GM21737 (cell line): ENCODE measurements at regions not wholly inside any gene's neighbourhood (a gene's known extent, or its start where the extent isn't known, plus 50 kb on each side); places are given as distances from the start of the nearest gene placed in this dataset.

Experiments
- ATAC-seq: cut with Tn5 transposase; IDR thresholded peaks from one replicate; pipeline ENCODE4 v1.9.1; 2021; ENCODE audit warnings: mild to moderate bottlenecking, moderate library complexity; ENCODE audit not compliant: unreplicated experiment

DNA sequence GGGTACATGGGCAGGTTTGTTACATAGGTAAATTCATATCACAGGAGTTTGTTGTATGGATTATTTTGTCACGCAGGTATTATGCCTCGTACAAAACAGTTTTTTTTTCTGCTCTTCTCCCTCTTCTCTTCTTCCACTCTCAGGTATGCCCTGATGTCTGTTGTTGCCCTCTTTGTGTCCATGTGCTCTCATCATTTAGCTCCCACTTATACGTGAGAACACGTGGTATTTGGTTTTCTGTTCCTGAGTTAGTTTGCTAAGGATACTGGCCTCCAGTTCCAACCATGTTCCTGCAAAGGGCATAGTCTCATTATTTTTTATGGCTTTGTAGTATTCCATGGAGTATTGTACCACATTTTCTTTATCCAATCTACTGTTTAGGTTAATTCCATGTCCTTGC, 65.7 kb downstream of the UNC5CL start:
- ATAC-seq: no peak

DNA sequence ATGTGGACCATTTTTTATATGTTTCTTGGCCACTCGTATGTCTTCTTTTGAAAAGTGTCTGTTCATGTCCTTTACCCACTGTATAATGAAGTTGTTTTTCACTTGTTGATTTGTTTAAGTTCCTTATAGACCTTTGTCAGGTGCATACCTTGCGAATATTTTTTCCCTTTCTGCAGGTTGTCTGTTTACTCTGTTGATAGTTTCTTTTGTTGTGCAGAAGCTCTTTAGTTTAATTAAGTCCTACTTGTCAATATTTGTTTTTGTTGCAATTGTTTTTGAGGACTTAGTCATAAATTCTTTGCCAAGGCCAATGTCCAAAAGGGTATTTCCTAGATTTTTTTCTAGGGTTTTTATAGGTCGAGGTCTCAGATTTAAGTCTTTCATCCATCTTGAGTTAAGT, 66.2 kb downstream of the UNC5CL start:
- ATAC-seq: no peak

DNA sequence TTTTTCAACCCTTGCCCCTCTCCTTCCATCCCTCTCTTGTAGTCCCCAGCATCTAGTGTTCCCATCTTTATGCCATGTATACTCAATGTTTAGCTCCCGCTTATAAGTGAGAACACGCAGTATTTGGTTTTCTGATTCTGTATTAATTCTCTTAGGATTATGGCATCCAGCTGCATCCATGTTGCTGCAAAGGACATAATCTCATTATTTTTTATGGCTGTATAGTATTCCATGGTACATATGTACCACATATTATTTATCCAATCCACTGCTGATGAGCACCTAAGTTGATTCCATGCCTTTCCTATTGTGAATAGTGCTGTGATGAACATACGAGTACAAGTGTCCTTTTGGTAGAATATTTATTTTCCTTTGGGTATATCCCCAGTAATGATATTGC, 66.8 kb downstream of the UNC5CL start:
- ATAC-seq: no peak

DNA sequence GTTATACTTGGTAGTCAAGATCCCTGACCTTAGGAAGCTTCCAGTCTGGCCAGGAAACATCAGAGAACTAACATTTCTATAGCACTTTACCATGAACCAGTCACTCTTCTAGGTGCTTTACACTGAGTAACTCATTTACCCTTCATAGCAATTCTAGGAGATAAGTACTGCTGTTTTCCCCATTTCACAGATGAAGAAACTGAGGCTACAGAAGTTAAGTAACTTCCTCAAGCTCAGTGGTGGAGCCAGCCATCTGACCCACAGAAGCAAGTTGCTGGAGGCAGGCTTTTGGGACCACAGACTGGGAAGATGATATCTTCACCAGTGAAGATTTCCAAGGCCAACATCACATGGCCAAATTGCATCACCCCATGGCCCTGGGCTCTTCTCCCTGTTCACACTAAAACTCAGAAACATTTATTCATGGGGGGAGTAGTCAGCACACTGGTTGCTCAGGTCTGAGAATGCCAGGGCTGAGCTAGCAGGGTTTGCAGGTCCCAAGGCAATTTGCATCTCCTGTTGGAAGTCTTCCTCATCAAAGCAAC, 70.3 kb downstream of the UNC5CL start:
- ATAC-seq: no peak

DNA sequence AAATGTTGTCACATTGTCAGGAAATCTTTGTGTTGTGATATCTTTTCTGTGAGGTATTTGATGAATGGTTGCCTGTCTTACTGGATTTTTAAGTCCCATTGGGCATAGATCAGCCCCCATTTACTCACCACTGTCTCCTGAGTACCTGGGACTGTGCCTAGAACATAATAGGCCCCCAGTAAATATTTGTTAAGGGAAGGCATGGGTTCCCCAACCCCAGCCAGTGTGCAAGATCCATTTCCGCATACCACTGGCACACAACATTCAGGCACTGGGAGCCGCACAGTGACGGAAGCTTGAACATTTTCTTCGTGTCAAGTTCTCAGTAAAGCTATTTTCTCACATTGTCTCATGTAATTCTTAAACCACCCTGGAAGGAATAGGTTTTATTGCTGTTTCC, 72.2 kb downstream of the UNC5CL start:
- ATAC-seq: no peak

DNA sequence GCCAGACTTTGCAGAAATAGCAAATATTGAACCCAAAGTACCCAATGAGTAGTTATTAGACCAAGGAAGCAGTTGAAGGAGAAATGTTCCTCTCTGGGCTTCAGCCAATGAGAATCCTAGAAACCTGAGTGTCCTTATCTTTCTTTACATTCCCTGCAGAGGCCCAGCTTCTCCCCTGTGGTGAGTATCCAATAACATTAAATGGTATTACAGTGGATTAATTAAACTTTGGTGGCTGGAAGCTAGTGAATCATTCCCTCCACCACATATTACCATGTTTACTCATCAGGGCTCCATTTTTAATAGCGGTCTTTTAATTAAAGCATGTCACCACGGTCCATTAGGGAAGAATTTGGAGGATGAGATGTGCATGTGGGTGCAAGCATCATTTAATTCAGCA, 74.0 kb downstream of the UNC5CL start:
- ATAC-seq: no peak

DNA sequence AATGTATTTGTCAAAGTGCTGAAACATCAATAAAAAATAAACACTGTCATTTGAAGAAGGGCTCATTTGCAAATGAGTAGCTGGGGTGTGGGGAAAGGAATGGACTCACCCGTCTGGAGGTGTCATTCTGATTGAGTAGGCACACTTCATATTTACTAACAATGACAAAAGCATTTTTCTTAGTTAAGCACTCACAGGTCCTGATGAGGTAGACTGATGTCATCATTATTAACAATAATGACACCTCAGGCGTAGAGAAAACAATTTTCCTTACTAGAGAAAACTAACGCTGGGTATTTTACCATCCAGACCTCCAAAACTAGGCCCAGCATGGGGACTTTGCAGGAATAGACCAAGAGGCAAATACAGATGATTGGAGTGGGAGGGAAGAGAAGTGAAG, 76.0 kb downstream of the UNC5CL start:
- no peak for ATAC-seq

DNA sequence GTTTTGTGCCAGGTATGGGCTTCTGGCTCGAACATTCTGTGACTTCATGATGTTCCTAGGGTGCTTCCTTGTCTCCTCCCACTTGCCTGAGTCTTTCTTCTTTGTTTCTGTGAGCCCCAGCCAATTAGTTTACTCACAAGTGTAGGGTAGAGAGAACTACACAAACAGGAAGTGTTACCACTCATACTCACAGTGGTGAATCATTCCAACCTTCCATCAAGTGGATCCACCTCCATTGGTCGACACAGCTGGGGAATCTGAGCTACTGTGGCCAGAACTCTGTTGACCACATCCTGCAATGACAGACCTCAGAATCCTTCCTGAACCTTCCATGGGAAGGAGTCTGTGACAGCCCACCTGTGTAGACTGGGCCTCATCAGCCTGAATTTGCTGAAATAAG, 76.8 kb downstream of the UNC5CL start:
- no peak for ATAC-seq

DNA sequence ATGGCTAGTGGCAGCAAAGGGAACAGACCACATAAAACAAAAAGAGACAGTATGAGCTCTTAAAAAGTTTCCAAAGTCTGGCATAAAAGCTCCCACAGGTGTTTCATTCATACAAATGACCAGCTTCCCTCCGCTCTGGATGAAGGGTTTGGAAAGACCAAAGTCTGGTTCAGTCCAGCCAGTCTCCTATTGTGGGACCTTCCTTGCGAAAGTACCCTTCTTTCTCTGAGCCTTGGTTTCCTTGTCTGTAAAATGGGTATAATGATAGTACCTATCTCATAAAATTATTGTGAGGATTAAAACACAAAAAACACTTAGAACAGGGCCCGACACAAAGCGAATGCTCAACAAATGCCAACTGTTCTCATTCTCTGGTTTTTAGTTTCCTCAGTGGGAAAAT, 77.2 kb downstream of the UNC5CL start:
- no peak for ATAC-seq

DNA sequence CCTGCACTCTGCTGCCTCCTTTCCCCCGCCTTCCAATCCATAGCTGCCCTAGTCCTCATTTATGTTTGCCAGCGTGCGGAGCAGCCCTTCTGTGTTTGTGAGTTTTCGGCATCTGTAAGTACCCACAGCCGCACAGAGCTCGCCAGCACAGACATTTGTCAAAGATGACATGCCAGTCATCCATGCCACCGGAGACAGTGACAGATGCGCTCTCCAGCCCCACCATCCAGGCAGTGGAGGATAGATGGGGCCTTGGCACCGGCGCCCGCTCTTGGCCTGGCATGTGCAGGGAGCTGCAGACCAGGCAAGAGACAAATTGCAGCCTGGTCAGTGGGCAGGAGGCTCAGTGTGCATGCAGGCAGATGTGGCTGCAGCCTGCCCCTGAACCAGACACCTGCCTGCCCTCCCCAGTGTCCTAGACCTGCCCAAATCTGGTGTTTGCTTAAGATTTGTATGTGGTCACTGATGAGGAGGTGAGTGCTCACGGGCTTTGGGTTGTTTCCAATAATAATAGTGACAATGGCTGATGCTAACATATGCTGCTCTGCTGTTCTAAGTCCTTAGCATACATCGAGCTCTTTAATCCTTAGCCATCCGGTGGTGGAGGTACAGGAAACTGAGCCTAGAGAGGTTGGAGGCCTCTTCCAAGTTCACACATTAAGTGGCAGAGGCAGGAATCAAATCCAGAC, 78.1 kb downstream of the UNC5CL start:
- no peak for ATAC-seq

DNA sequence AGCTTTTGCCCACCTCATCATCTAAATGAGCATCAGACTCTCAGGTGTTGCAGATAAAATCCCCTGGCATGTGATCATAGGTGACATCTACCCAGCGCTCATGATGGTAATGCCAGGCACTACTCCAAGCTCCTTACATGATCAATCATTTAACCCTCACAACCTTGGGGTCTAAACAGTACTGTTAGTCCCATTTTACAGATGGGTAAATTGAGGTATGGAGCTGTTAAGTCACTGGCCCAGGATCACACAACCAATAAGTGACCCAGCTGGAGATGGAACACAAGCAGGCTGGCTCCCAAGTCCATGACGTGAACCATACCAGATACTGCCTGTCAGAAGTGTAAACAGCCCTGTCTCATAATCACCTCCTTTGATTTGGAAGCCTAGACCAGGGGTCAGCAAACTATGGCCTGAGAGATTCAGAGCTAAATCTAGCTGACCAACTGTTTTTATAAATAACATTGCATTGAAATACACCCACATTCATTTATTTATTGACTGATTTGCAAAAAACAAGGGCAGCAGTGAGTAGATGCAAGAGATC, 79.2 kb downstream of the UNC5CL start:
- ATAC-seq: no peak

DNA sequence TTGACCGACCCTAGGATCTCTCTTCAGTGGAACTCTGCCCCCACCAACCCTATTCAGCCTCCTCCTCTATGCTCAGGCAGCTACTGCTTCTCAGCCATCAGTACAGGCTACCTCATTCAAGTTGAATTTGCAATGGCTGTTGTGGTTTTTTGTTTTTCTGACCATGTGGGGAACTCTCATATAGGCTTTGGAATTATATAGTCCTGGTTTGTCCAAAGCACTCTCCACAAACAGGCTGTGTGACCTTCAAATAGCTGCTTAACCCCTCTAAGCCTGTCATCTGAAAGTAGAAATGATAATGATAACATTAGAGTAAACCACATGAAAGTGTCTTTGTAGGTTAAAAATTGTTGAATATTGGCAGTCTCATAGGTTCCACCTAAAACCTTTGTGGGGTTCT, 80.3 kb downstream of the UNC5CL start:
- ATAC-seq: no peak

DNA sequence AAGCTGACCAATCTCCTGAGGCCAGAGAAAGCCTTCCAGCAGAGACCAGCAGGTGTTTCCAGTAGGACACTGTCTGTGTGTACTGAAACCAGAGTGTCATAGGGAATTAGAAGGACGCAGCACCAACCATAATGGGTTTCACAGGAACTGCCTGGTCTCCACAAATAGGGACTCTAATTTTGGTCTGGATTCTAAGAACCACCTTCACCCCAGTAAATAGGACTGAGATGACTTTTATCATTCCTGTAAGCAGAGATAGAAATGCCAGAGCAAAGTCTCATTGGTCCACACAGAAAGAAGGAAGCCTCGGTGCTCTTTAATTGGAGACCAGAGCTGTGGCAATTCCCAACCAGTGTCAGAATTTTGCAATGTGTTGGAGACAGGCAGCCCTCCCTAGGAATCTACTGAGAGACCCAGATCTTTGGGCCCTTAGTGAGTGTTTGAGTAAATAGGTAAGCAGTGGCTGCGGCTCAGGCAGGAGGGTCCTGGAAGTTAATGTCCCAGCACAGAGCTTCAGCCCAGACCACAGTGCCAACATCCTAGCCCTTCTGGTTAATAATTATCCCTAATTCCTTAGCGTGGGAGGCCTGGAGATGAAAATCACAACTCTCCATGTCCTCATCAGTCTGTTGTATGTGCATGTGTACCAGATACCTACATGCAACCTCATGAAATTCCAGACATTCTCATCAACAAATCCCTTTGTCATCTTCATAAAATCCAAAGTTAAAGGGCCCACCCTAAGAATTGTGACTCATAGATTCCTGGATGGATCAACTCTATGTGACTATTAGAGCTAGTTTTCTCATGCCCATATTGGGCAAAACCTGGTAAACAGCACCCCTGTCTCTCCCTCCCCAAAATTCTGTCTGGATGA, 81.2 kb downstream of the UNC5CL start:
- no peak for ATAC-seq

DNA sequence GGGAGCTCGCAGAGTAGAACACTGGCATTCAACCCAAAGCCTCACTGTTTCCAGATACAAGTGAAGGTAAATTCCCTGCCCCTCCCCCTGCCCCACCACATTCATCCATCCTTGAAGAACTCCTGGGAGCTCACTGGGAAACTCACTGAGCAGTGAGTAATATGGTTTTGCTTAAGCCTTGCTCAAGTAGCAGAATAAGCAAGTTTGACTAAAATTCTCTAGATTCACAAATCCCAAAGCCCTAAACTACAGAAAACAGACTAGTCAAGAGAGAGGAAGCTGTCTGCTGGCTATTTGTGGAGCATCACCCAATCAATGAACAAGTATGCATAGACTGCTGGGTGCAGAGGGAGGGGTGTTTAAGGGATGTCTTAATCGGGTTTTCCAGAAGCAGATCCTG, 82.1 kb downstream of the UNC5CL start:
- no peak for ATAC-seq

DNA sequence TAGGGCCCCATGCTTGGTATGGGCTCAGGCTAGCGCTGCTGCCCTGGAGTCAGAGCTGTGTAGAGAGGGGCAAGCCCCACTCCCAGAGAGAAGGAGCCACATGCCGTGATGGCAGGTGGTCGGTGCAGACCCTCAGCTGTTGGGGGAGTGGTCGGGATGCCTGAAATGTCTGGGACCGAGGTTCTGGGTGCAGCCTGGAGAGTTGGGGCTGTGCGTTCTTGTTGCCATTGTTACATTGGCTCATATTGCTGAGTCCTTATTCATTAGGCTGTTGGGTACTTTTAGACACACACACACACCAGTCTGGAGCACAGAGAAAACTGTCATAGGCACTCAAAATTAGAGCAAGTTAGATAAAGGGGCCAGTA, 83.9 kb downstream of the UNC5CL start:
- no peak for ATAC-seq

DNA sequence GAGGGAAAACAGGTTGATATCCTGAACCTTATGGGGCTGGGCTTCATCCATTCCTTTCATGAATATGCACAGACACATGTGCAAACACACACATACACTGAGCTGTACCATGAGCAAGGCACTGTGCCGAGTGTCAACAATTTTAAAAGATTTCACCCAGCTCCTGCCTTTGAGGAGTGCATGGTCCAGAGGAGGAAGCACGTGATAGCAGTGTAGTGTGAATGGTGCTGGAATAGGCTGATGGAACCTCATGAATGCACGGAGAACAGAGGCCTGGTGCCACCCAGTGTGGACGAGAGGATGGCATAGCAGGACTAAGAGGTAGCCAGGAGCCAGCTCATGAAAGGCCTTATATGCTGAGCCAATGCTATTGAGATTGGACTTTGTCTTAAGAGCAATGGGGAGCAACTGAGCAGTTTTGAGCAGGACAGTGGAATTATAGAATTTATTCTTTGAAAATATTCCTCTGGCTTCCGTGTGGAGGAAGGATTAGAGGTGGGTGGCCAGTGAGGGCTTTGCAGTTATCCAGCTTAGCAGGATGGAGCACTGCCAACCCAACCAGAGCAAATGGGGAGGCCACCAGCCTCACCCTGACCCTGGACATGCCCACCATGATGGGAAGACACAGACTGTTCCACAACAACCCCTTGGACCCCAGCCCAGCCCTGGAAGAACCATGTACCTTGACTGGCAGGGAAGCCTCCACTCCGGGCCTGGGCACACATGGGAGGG, 84.4 kb downstream of the UNC5CL start:
- ATAC-seq: no peak

DNA sequence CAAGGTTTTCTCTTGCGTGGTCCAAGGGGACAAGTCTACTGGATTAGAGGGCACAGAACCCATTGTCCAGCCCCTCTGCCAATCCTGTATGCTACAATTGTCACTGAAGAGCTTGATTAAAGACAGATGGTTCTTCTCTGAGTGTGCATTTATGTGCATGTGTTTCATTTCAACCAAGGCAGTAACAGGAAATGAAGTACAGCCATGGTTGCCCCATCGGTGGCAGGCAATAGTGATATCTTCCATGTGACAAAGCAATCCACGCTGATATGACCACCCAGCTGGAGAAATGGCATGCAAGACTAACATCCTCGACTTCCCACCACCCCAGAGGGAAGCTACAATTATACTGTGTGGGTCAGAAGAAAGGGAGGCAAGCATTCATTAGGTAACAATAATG, 85.5 kb downstream of the UNC5CL start:
- no peak for ATAC-seq

DNA sequence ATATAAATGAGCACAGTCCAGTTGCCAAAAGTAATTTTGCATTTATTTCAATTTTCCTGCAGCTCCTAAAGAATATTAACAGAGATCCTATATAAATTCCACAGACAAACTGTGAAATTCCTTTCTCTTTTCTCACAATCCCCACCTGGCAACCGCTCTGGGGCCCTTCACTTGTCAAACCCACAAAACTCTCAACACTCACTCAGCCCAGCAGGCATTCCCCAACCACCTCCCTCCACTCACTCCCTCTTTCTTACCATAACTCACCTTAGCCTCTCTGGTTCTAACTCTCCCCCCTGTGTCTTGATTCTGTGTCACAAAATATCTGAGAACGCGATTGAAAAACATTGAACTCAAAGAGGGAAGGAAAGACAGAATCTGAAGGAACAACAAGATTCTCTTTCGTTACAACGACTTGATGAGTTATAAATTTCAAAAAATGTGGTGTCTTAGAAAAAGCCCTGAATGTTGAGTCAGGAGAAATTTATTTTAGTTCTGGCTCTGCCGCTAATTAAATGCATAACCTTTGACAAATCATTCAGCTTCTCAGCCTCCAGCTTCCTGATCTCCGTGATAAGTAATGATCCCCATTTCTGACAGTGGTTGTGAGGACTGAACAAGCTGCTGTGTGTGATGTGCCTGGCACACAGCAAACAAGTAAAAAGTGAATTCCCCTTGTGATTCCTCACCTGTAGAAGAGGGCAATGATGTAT, 87.9 kb downstream of the UNC5CL start:
- ATAC-seq: no peak

DNA sequence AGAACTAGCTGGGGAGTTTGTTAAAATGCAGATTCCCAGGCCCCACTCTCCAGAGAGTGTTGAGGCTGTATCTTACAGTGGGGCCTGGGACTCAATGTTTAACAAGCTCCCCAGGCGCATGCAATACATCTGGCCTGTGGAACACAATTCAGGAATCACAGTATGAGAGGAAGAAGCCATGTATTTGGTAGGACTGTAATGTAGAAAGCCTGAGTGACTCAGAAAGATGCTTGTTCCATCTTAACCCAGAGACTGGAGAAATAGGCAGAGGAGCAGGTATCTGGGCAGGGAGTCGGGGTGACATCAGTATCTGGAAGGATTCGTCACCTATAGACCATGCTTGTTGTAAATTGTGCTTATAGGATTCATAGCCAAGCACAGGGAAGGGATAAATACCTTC, 90.5 kb downstream of the UNC5CL start:
- no peak for ATAC-seq

DNA sequence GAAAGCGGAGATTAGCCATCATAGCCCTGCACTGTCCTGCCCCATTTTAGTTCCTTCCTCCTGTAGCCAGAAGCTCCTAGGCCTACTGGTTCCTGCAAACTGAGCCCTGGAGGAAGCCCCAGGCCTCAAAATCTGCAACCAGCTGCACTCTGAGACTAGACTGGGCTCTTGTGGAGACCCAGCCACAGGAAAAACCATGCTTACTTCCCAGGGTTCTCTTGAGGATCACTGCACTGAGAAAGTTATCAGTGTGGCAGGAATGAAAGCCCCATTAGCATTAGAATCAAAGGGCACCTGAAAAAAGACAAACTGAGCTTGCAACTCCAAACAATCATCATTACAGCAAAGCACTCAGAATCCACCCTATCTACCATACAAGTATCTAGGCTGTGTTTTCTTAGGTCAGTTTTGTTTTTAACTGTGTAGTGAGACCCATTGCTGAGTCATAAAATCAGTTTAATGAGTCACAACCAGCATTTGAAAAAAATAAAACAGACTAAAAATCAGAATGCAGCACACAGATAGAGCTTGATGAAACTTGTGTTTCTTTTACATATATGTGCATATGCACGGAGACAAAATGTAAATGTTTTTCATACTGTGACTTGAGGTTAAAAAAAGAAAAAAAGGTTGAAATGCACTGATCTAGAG, 91.0 kb downstream of the UNC5CL start:
- ATAC-seq: no peak
